Coronary artery (tissue), 2 donors: ENCODE measurements at regions not wholly inside any gene's neighbourhood (a gene's known extent, or its start where the extent isn't known, plus 50 kb on each side); places are given as distances from the start of the nearest gene placed in this dataset.

ENCODE experiments used
- DNase-seq: peaks from one replicate; pipeline ENCODE4 v3.0.0-alpha.2; 2017; ENCODE audit warnings: low spot score
- H3K27ac ChIP-seq, 2 donors: fragments of 200-600 bp; sonication (generic); one replicate each; pipeline ENCODE4 v1.5.1; 2016 to 2019
- H3K4me3 ChIP-seq: fragments of 200-600 bp; sonication (generic); 2 replicates; pipeline ENCODE4 v1.5.1; 2016; ENCODE audit warnings: mild to moderate bottlenecking, moderate library complexity
- TF ChIP-seq, protein P1 (sequence below): fragments of 200-600 bp; sonication (generic); IDR thresholded peaks from one replicate; pipeline ENCODE4 v1.5.1; 2019; ENCODE audit warnings: antibody characterized with exemption

GRCh38 chrX:3257471-3257870, 89.0 kb downstream of the MXRA5 start:
- DNase-seq = no peak
- Histone ChIP-seq H3K4me3 (no peak overlapping the region), H3K27ac (no peak overlapping the region)
- TF ChIP-seq, protein P1, sequence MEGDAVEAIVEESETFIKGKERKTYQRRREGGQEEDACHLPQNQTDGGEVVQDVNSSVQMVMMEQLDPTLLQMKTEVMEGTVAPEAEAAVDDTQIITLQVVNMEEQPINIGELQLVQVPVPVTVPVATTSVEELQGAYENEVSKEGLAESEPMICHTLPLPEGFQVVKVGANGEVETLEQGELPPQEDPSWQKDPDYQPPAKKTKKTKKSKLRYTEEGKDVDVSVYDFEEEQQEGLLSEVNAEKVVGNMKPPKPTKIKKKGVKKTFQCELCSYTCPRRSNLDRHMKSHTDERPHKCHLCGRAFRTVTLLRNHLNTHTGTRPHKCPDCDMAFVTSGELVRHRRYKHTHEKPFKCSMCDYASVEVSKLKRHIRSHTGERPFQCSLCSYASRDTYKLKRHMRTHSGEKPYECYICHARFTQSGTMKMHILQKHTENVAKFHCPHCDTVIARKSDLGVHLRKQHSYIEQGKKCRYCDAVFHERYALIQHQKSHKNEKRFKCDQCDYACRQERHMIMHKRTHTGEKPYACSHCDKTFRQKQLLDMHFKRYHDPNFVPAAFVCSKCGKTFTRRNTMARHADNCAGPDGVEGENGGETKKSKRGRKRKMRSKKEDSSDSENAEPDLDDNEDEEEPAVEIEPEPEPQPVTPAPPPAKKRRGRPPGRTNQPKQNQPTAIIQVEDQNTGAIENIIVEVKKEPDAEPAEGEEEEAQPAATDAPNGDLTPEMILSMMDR = no peak

- Histone ChIP-seq H3K4me3 (no peak overlapping the region), H3K27ac (no peak overlapping the region)
- TF ChIP-seq, protein P1 = no peak
- DNase-seq = no peak
Observed at GRCh38 chrX:3256868-3257267, 89.6 kb downstream of the MXRA5 start.

GRCh38 chrX:3252744-3253143, 93.7 kb downstream of the MXRA5 start:
- no peak overlapping the region for H3K27ac ChIP-seq
- DNase-seq = no peak
- H3K4me3 ChIP-seq = no peak overlapping the region
- TF ChIP-seq, protein P1 = no peak

DNA sequence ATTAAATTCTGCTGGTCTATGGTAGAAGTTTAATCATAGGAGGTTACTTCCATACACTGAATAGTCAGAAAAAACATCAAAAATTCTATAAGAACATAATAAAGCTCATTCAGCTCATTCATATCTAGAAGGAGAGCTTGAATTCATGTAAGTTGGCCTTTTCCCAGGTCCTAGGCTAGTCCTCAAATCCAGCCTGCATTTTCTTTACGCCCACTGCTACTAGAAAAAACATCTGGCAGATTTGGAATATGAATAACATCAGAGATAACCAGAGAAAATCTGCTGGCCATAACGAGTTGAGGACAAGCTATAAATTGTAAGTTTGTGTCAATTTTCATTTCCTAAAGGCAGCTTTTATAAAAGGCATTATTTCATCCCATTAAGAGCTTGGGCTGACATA, 95.5 kb downstream of the MXRA5 start:
- TF ChIP-seq, protein P1 = no peak
- no peak overlapping the region for H3K27ac ChIP-seq
- no peak for DNase-seq
- no peak overlapping the region for H3K4me3 ChIP-seq

DNA sequence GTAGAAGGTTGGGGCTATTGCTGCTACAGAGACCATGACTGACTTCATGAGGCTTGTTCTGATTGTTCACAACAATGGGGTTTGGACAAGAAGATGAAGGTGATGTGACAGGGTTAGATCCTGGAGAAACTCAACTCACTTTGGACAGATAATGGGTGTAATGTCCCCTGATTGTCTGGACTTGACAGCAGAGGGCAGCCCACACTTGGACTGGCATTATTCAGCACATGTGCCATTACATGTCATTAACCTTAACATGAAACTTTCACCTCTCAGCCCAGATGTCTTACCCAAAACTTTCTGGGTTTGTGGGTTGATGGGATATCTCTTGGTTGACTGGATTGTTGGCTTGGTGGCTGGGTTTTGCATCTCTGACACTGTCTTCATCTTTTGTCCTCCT, 101.5 kb downstream of the MXRA5 start:
- H3K4me3 ChIP-seq = no peak overlapping the region
- DNase-seq = no peak
- no peak overlapping the region for H3K27ac ChIP-seq
- TF ChIP-seq, protein P1 = no peak

- H3K4me3 ChIP-seq = no peak overlapping the region
- TF ChIP-seq, protein P1 = no peak
- no peak for DNase-seq
- no peak overlapping the region for H3K27ac ChIP-seq
Observed at GRCh38 chrX:3244203-3244743, 102.2 kb downstream of the MXRA5 start.

GRCh38 chrX:3232262-3232923, 114.1 kb downstream of the MXRA5 start:
- no peak overlapping the region for H3K4me3 ChIP-seq
- no peak overlapping the region for H3K27ac ChIP-seq
- TF ChIP-seq, protein P1 = no peak
- DNase-seq = no peak
